GM12878 (cell line): ENCODE measurements at regions not wholly inside any gene's neighbourhood (a gene's known extent, or its start where the extent isn't known, plus 50 kb on each side); places are given as distances from the start of the nearest gene placed in this dataset.

Source experiments
- ATAC-seq: fragments of 200-7000 bp; cut with Tn5 transposase; 3 replicates; pipeline ENCODE4 v1.9.1; 2020; ENCODE audit warnings: mild to moderate bottlenecking, moderate library complexity
- BruUV-seq: library from RNA; stranded (reverse); fragments of 400-500 nt; replicated peaks from 2 replicates; lab custom pipeline; 2021; lab: Mats Ljungman, UMichigan
- CTCF ChIA-PET: fragments of 300-600 bp; sonication (Branson Sonifier 250); formaldehyde crosslinking; extraction: SDS; loops from one replicate; lab custom pipeline; 2021; ENCODE audit warnings: inconsistent platforms; lab: Yijun Ruan, JAX
- POLR2A ChIA-PET: fragments of 350-600 bp; formaldehyde crosslinking; extraction: SDS; loops from one replicate; lab custom pipeline; 2021; ENCODE audit warnings: inconsistent platforms; lab: Charles Lee
- RAD21 ChIA-PET: fragments of 300-600 bp; sonication (Branson Sonifier 250); formaldehyde crosslinking; loops from one replicate; lab custom pipeline; 2023; ENCODE audit warnings: antibody characterized with exemption; ENCODE audit not compliant: unreplicated experiment; lab: Charles Lee
- SMC1A ChIA-PET: fragments of 300-600 bp; sonication (Branson Sonifier 250); formaldehyde crosslinking; loops from one replicate; lab custom pipeline; 2023; ENCODE audit not compliant: unreplicated experiment, uncharacterized antibody; lab: Charles Lee
- DNase-seq: peaks from one replicate; pipeline ENCODE4 v3.0.0-alpha.2; 2011; ENCODE audit warnings: low read depth, low spot score
- FAIRE-seq: peaks from 3 replicates; lab custom pipeline; 2011; peaks lifted over from hg19 to GRCh38; lab: Jason Lieb, UNC
- H2AFZ ChIP-seq: 2 replicates; pipeline ENCODE4 v1.6.0; 2011; ENCODE audit warnings: low read depth, low read length, control low read depth; ENCODE audit not compliant: control insufficient read depth
- H3K27ac ChIP-seq: 2 replicates; pipeline ENCODE4 v1.5.1; 2011; ENCODE audit warnings: control low read depth; ENCODE audit not compliant: control insufficient read depth, insufficient read depth
- H3K27me3 ChIP-seq, 2 experiments: replicated peaks in 1 of 2; 2 replicates each; pipeline versions ENCODE4 v1.6.0 to v1.6.1; 2011; ENCODE audit warnings: low read length in 1 of 2; ENCODE audit not compliant: control insufficient read depth in 2 of 2, insufficient read depth in 2 of 2
- H3K36me3 ChIP-seq, 2 experiments: 2 replicates each; pipeline ENCODE4 v1.5.1; 2011; ENCODE audit warnings: low read length in 1 of 2; ENCODE audit not compliant: control insufficient read depth in 2 of 2, insufficient read depth in 2 of 2
- H3K4me1 ChIP-seq: 2 replicates; pipeline ENCODE4 v1.6.1; 2011; ENCODE audit warnings: mild to moderate bottlenecking, low read length, moderate library complexity, mixed read lengths; ENCODE audit not compliant: control insufficient read depth, insufficient read depth
- H3K4me2 ChIP-seq: 2 replicates; pipeline ENCODE4 v1.6.0; 2011; ENCODE audit warnings: control low read depth; ENCODE audit not compliant: control insufficient read depth, insufficient read depth
- H3K4me3 ChIP-seq: fragments of 200-600 bp; sonication (generic); 2 replicates; pipeline ENCODE4 v1.5.1; 2016
- H3K79me2 ChIP-seq: 2 replicates; pipeline ENCODE4 v1.6.0; 2011; ENCODE audit warnings: low read length; ENCODE audit not compliant: control insufficient read depth, insufficient read depth
- H3K9ac ChIP-seq: 2 replicates; pipeline ENCODE4 v1.8.0; 2011; ENCODE audit warnings: low read length, control low read depth, mixed read lengths; ENCODE audit not compliant: control insufficient read depth, insufficient read depth
- H3K9me3 ChIP-seq: replicated peaks from 3 replicates; pipeline ENCODE4 v1.5.1; 2011; ENCODE audit warnings: mild to moderate bottlenecking, low read length; ENCODE audit not compliant: control insufficient read depth, insufficient read depth
- H4K20me1 ChIP-seq: 2 replicates; pipeline ENCODE4 v1.6.0; 2011; ENCODE audit not compliant: control insufficient read depth, insufficient read depth
- EED ChIP-seq: sonication (generic); IDR thresholded peaks from 2 replicates; pipeline ENCODE4 v1.6.1; 2016; ENCODE audit warnings: antibody characterized with exemption, low read depth
- GATAD2B ChIP-seq: fragments of 450-650 bp; conservative IDR thresholded peaks from 2 replicates; pipeline ENCODE4 v1.6.1; 2017; ENCODE audit warnings: low read depth, mild to moderate bottlenecking, moderate library complexity
- LARP7 ChIP-seq: fragments of 450-650 bp; IDR thresholded peaks from 2 replicates; pipeline ENCODE4 v1.6.1; 2017; ENCODE audit warnings: mild to moderate bottlenecking
- MTA3 ChIP-seq: IDR thresholded peaks from 2 replicates; pipeline ENCODE4 v1.6.1; 2012; ENCODE audit warnings: low read length, inconsistent platforms, borderline replicate concordance
- NFYB ChIP-seq: IDR thresholded peaks from 2 replicates; pipeline ENCODE4 v1.6.1; 2011; ENCODE audit warnings: low read depth, mild to moderate bottlenecking, low read length, improper control_type of control experiment, moderate library complexity; ENCODE audit not compliant: insufficient read depth
- PAX5 ChIP-seq: IDR thresholded peaks from 2 replicates; pipeline ENCODE4 v1.6.1; 2011; ENCODE audit warnings: low read depth, low read length, borderline replicate concordance
- SP1 ChIP-seq: IDR thresholded peaks from one replicate; pipeline ENCODE4 v1.6.1; 2011; ENCODE audit warnings: low read depth, low read length
- SUZ12 ChIP-seq: fragments of 200-600 bp; sonication (generic); IDR thresholded peaks from one replicate; pipeline ENCODE4 v1.6.1; 2018; ENCODE audit warnings: antibody characterized with exemption, mild to moderate bottlenecking; ENCODE audit not compliant: unreplicated experiment
- ZZZ3 ChIP-seq: IDR thresholded peaks from 2 replicates; pipeline ENCODE4 v1.6.1; 2011; ENCODE audit warnings: low read depth; ENCODE audit not compliant: control insufficient read depth, insufficient read length
- WGBS: methylation state at CpG from one replicate; pipeline ENCODE4 v1.1.6; 2016; ENCODE audit warnings: low lambda C conversion rate; ENCODE audit not compliant: insufficient replicate concordance, insufficient coverage; ENCODE audit errors: missing lambda C conversion rate; 5-methylcytosine and 5-hydroxymethylcytosine counted together
- in situ Hi-C: fragments of 300-500 bp; cut with MboI; formaldehyde crosslinking; loops from 9 replicates; pipeline ENCODE4 v1.14.3; 2018; ENCODE audit warnings: mixed read lengths
- intact Hi-C: fragments of 100-400 bp; cut with micrococcal nuclease; formaldehyde crosslinking; loops from one replicate; pipeline ENCODE4 v1.14.2; 2022; ENCODE audit not compliant: unreplicated experiment
- TF ChIP-seq, protein P1 (sequence below): fragments of 150-350 bp; IDR thresholded peaks from 2 replicates; pipeline ENCODE4 v1.6.1; 2014; ENCODE audit warnings: mild to moderate bottlenecking, low read depth, low read length
- TF ChIP-seq, protein P2 (sequence below): IDR thresholded peaks from 2 replicates; pipeline ENCODE4 v1.6.1; 2012; ENCODE audit warnings: low read depth, low read length, improper control_type of control experiment
- TF ChIP-seq, protein P3 (sequence below): IDR thresholded peaks from 2 replicates; pipeline ENCODE4 v1.6.1; 2011; ENCODE audit warnings: low read depth, low read length, improper control_type of control experiment, borderline replicate concordance
- TF ChIP-seq, protein P4 (sequence below): fragments of 450-650 bp; IDR thresholded peaks from 2 replicates; pipeline ENCODE4 v1.6.1; 2017; ENCODE audit warnings: borderline replicate concordance

DNA sequence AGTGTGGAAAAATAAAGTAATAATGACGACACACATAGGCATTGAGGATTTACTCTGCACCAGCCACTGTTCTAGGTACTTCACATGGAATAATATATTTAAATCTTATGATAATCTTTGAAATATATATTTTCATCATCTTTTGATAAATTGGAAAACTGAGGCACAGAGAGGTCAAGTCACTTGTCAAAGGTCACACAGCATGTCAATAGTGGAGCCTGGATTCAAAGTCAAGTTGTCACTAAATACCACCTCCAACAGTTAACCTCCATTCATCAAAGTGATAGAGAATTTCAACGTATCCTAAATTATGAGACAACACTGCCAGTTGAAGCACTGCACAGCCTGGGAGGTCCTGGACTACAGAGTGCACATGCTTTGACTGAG, 121.7 kb downstream of the IRX5 start:
- TF ChIP-seq EED (no peak), PAX5 (no peak), GATAD2B (no peak), SP1 (no peak), ZZZ3 (no peak), SUZ12 (no peak), LARP7 (no peak), MTA3 (no peak), NFYB (no peak)
- TF ChIP-seq, protein P1, sequence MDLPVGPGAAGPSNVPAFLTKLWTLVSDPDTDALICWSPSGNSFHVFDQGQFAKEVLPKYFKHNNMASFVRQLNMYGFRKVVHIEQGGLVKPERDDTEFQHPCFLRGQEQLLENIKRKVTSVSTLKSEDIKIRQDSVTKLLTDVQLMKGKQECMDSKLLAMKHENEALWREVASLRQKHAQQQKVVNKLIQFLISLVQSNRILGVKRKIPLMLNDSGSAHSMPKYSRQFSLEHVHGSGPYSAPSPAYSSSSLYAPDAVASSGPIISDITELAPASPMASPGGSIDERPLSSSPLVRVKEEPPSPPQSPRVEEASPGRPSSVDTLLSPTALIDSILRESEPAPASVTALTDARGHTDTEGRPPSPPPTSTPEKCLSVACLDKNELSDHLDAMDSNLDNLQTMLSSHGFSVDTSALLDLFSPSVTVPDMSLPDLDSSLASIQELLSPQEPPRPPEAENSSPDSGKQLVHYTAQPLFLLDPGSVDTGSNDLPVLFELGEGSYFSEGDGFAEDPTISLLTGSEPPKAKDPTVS, result no peak
- TF ChIP-seq, protein P2, sequence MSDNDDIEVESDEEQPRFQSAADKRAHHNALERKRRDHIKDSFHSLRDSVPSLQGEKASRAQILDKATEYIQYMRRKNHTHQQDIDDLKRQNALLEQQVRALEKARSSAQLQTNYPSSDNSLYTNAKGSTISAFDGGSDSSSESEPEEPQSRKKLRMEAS, result no peak
- TF ChIP-seq, protein P3, sequence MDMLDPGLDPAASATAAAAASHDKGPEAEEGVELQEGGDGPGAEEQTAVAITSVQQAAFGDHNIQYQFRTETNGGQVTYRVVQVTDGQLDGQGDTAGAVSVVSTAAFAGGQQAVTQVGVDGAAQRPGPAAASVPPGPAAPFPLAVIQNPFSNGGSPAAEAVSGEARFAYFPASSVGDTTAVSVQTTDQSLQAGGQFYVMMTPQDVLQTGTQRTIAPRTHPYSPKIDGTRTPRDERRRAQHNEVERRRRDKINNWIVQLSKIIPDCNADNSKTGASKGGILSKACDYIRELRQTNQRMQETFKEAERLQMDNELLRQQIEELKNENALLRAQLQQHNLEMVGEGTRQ, result no peak
- TF ChIP-seq, protein P4, sequence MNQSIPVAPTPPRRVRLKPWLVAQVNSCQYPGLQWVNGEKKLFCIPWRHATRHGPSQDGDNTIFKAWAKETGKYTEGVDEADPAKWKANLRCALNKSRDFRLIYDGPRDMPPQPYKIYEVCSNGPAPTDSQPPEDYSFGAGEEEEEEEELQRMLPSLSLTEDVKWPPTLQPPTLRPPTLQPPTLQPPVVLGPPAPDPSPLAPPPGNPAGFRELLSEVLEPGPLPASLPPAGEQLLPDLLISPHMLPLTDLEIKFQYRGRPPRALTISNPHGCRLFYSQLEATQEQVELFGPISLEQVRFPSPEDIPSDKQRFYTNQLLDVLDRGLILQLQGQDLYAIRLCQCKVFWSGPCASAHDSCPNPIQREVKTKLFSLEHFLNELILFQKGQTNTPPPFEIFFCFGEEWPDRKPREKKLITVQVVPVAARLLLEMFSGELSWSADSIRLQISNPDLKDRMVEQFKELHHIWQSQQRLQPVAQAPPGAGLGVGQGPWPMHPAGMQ, result no peak
- H4K20me1 ChIP-seq, result no peaks in the 10 kb centered on the region
- BruUV-seq, result no TSS peak
- ATAC-seq, result no peak
- POLR2A ChIA-PET, result no interaction called here
- CTCF ChIA-PET, result no interaction called here
- peaks cover 2% of the 10 kb centered on the region in 2 experiments; a peak in 2 of 4 replicates for H3K27me3 ChIP-seq
- H3K4me1 ChIP-seq, result no peaks in the 10 kb centered on the region
- RAD21 ChIA-PET, result no interaction called here
- H2AFZ ChIP-seq, result no peak overlapping the region
- no peaks in the 10 kb centered on the region for H3K36me3 ChIP-seq
- H3K79me2 ChIP-seq, result no peaks in the 10 kb centered on the region
- H3K9me3 ChIP-seq, result no peaks in the 10 kb centered on the region
- WGBS, result 0% methylated on average over 2 of the region's 2 CpGs
- SMC1A ChIA-PET, result interaction anchor here (1.5 kb wide), 1 partner anchor 17 kb away, joined by 4 read pairs; no protein-coding TSS in a partner anchor
- no peak overlapping the region for H3K4me3 ChIP-seq
- in situ Hi-C loops, result no loop called here
- FAIRE-seq, result no peak
- no peak overlapping the region for H3K27ac ChIP-seq
- H3K4me2 ChIP-seq, result no peak overlapping the region
- no peak for DNase-seq
- H3K9ac ChIP-seq, result no peak overlapping the region
- intact Hi-C loops, result no loop called here
